CD14-positive monocyte (primary cell): ENCODE measurements at regions not wholly inside any gene's neighbourhood (a gene's known extent, or its start where the extent isn't known, plus 50 kb on each side); places are given as distances from the start of the nearest gene placed in this dataset.

Experiments used
- DNase-seq, 3 donors: peaks; one replicate each; pipeline ENCODE4 v3.0.0-alpha.2; 2011 to 2022
- H2AFZ ChIP-seq: 2 replicates; pipeline ENCODE4 v1.6.0; 2012; ENCODE audit warnings: mild to moderate bottlenecking, low read depth, low read length, inconsistent platforms; ENCODE audit not compliant: insufficient read depth, poor library complexity, severe bottlenecking
- H3K27ac ChIP-seq, 2 donors: 1 replicate in 1 of 2; 2 replicates in 1 of 2; pipeline ENCODE4 v1.5.1; 2012 to 2013; ENCODE audit warnings: low read length in 2 of 2, control low read depth in 1 of 2, inconsistent platforms in 1 of 2, low read depth in 1 of 2, mild to moderate bottlenecking in 1 of 2
- H3K27me3 ChIP-seq, 2 donors: one replicate each; pipeline versions ENCODE4 v1.6.0 to v1.6.1; 2011 to 2013; ENCODE audit warnings: low read length in 2 of 2; ENCODE audit not compliant: control insufficient read depth in 2 of 2, insufficient read depth in 2 of 2
- H3K36me3 ChIP-seq, 2 donors: replicated peaks in 1 of 2; 1 replicate in 1 of 2; 2 replicates in 1 of 2; pipeline versions ENCODE4 v1.5.1 to v1.6.1; 2012 to 2013; ENCODE audit warnings: low read length in 2 of 2, control low read depth in 1 of 2, inconsistent platforms in 1 of 2, mild to moderate bottlenecking in 1 of 2; ENCODE audit not compliant: insufficient read depth in 2 of 2, control insufficient read depth in 1 of 2
- H3K4me1 ChIP-seq, 2 donors: 1 replicate in 1 of 2; 2 replicates in 1 of 2; pipeline versions ENCODE4 v1.5.1 to v1.6.1; 2012 to 2013; ENCODE audit warnings: low read length in 2 of 2, control low read depth in 1 of 2, inconsistent platforms in 1 of 2, mild to moderate bottlenecking in 1 of 2, moderate library complexity in 1 of 2; ENCODE audit not compliant: insufficient read depth in 2 of 2, control insufficient read depth in 1 of 2
- H3K4me2 ChIP-seq: replicated peaks from 2 replicates; pipeline ENCODE3; 2012; ENCODE audit warnings: low read length, moderate library complexity, mild to moderate bottlenecking; ENCODE audit not compliant: poor library complexity, severe bottlenecking; ENCODE audit errors: extremely low read depth
- H3K4me3 ChIP-seq, 3 experiments: fragments of 200-600 bp in 1 of 3; sonication (generic) in 1 of 3; replicated peaks in 1 of 3; 1 replicate in 2 of 3; 2 replicates in 1 of 3; pipeline ENCODE4 v1.5.1; 2011 to 2013; ENCODE audit warnings: low read length in 3 of 3, mild to moderate bottlenecking in 3 of 3, control low read depth in 2 of 3, low read depth in 2 of 3, inconsistent platforms in 1 of 3, moderate library complexity in 1 of 3
- H3K79me2 ChIP-seq: 2 replicates; pipeline ENCODE4 v1.6.0; 2012; ENCODE audit warnings: mild to moderate bottlenecking, control low read depth, inconsistent platforms, low read length, moderate library complexity; ENCODE audit not compliant: insufficient read depth
- H3K9ac ChIP-seq: 2 replicates; pipeline ENCODE4 v1.6.0; 2017; ENCODE audit warnings: low read length, mild to moderate bottlenecking; ENCODE audit not compliant: insufficient read depth, poor library complexity, severe bottlenecking
- H3K9me3 ChIP-seq, 2 donors: replicated peaks in 1 of 2; 1 replicate in 1 of 2; 2 replicates in 1 of 2; pipeline versions ENCODE4 v1.5.1 to v1.6.1; 2012 to 2013; ENCODE audit warnings: low read length in 2 of 2, control low read depth in 1 of 2; ENCODE audit not compliant: control insufficient read depth in 1 of 2, insufficient read depth in 1 of 2
- H4K20me1 ChIP-seq: 2 replicates; pipeline ENCODE4 v1.6.0; 2012; ENCODE audit warnings: mild to moderate bottlenecking, low read length, control low read depth, moderate library complexity; ENCODE audit not compliant: insufficient read depth
- H3K27ac Mint-ChIP-seq, 7 donors: one replicate each; pipeline ENCODE4 v1.8.0; 2020; ENCODE audit warnings: mild to moderate bottlenecking in 7 of 7, mixed read lengths in 7 of 7, moderate library complexity in 6 of 7, inconsistent platforms in 2 of 7
- H3K27me3 Mint-ChIP-seq, 3 donors: one replicate each; pipeline ENCODE4 v1.8.0; 2021 to 2022; ENCODE audit warnings: low read depth in 3 of 3, mild to moderate bottlenecking in 3 of 3, mixed read lengths in 3 of 3, moderate library complexity in 3 of 3, inconsistent platforms in 1 of 3
- H3K36me3 Mint-ChIP-seq, 2 donors: one replicate each; pipeline ENCODE4 v1.8.0; 2020; ENCODE audit warnings: mixed read lengths in 2 of 2, inconsistent platforms in 1 of 2, mild to moderate bottlenecking in 1 of 2
- H3K4me1 Mint-ChIP-seq: one replicate; pipeline ENCODE4 v1.8.0; 2020; ENCODE audit warnings: mild to moderate bottlenecking, mixed read lengths
- H3K4me3 Mint-ChIP-seq, 2 donors: one replicate each; pipeline ENCODE4 v1.8.0; 2020; ENCODE audit warnings: mild to moderate bottlenecking in 2 of 2, mixed read lengths in 2 of 2, moderate library complexity in 1 of 2
- H3K9me3 Mint-ChIP-seq, 7 donors: one replicate each; pipeline ENCODE4 v1.8.0; 2020 to 2022; ENCODE audit warnings: mixed read lengths in 7 of 7, mild to moderate bottlenecking in 6 of 7, moderate library complexity in 6 of 7, inconsistent platforms in 2 of 7
- CTCF ChIP-seq: fragments of 200-600 bp; IDR thresholded peaks from one replicate; pipeline ENCODE4 v1.8.0; 2022; ENCODE audit warnings: antibody characterized with exemption, mild to moderate bottlenecking
- WGBS: methylation state at CpG from one replicate; pipeline ENCODE4 v1.1.5; 2013; ENCODE audit warnings: missing lambda C conversion rate; ENCODE audit not compliant: insufficient coverage; 5-methylcytosine and 5-hydroxymethylcytosine counted together
- intact Hi-C, 2 donors: fragments of 100-400 bp; cut with micrococcal nuclease; formaldehyde crosslinking; loops; one replicate each; pipeline versions ENCODE4 v1.15.0 to v1.15.1; 2023

GRCh38 chr6:40896696-40897095 lies 142.3 kb downstream of the UNC5CL start:
- Histone ChIP-seq H3K27me3 (no peaks in the 10 kb centered on the region), H3K79me2 (no peaks in the 10 kb centered on the region), H2AFZ (no peak overlapping the region), H3K9ac (no peak overlapping the region), H4K20me1 (no peaks in the 10 kb centered on the region), H3K27ac (no peak overlapping the region), H3K4me2 (no peak overlapping the region), H3K4me1 (no peaks in the 10 kb centered on the region), H3K36me3 (no peaks in the 10 kb centered on the region), H3K9me3 (no peaks in the 10 kb centered on the region), H3K4me3 (no peak overlapping the region)
- H3K4me1 Mint-ChIP-seq = no peaks in the 10 kb centered on the region
- H3K27me3 Mint-ChIP-seq = peaks cover 3 to 5% (median 4%) of the 10 kb centered on the region in 3 donors
- DNase-seq = no peak
- 92% methylated on average over 3 of the region's 3 CpGs for WGBS
- H3K27ac Mint-ChIP-seq = no peak overlapping the region
- peaks cover 0 to 2% (median 0%) of the 10 kb centered on the region in 7 donors for H3K9me3 Mint-ChIP-seq
- intact Hi-C loops = no loop called here
- H3K4me3 Mint-ChIP-seq = no peak overlapping the region
- no peak for TF ChIP-seq CTCF
- H3K36me3 Mint-ChIP-seq = no peaks in the 10 kb centered on the region

DNA sequence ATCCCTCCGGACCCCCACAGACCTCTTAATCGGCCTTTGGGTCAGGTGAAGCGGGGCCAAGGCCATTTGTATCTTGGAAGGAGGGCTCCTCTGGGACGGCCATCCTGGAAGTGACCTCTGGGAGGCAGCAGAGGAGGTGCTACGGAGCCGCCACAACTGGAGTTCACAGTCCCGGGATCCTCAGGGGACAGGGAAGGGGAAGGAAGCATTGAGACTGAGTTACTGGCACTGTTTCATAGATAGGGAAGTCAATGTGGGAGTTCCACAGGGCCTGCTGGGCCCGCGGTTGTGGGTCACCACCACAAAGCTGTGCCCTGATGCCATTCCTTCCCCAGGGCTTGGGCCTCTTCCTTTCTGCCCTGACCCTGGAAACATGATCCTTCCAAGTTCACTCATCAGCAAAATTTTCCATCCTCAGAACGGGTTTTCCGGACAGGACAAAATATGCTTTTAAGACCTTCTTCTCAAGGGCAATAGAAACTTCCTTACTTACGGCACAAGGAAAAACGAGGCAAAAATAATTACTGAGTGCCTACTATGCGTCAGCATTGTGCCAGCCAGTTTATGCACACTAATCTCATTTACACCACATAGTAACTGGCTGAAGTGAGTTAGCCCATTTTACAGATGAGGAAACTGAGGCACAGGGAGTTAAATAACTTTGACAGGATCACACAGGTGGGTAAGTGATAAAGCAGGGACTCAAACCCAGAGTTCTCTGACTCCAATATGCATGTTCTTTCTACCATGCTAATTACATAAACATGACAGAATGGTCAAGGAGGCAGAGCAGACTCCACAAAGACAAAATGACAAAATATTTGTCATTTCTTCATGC lies 143.8 kb downstream of the UNC5CL start:
- no peak for TF ChIP-seq CTCF
- Histone ChIP-seq H3K4me2 (no peak overlapping the region), H3K27me3 (no peaks in the 10 kb centered on the region), H3K4me1 (no peaks in the 10 kb centered on the region), H3K36me3 (no peaks in the 10 kb centered on the region), H4K20me1 (no peaks in the 10 kb centered on the region), H3K4me3 (no peak overlapping the region), H3K9me3 (no peaks in the 10 kb centered on the region), H3K79me2 (no peaks in the 10 kb centered on the region), H2AFZ (no peak overlapping the region), H3K9ac (no peak overlapping the region), H3K27ac (no peak overlapping the region)
- H3K27me3 Mint-ChIP-seq = peaks cover 3 to 6% (median 4%) of the 10 kb centered on the region in 3 donors
- H3K27ac Mint-ChIP-seq = peak overlapping the region in 1 of 7 donors; percentile 30
- no peaks in the 10 kb centered on the region for H3K36me3 Mint-ChIP-seq
- no peaks in the 10 kb centered on the region for H3K4me1 Mint-ChIP-seq
- DNase-seq = no peak
- intact Hi-C loops = no loop called here
- 47% methylated on average over 9 of the region's 14 CpGs for WGBS
- peaks cover 0 to 2% (median 0%) of the 10 kb centered on the region in 7 donors for H3K9me3 Mint-ChIP-seq
- no peak overlapping the region for H3K4me3 Mint-ChIP-seq
